ENCODE measurements at regions not wholly inside any gene's neighbourhood (a gene's known extent, or its start where the extent isn't known, plus 50 kb on each side); places are given as distances from the start of the nearest gene placed in this dataset.

GRCh38 chr16:79326549-79326948, 274.0 kb downstream of the MAF start:
- Histone ChIP-seq H2BK20ac (ENCODE audit: low read depth, low read length) (no peak overlapping the region), H3K18ac (ENCODE audit: low read depth, low read length) (no peak overlapping the region), H2BK120ac (ENCODE audit: low read depth, low read length) (no peak overlapping the region), H3K9me1 (ENCODE audit: insufficient read depth, low read length) (no peaks in the 10 kb centered on the region), H3K4me3 (ENCODE audit: insufficient read depth, low read depth, low read length) (no peak overlapping the region), H2BK5ac (ENCODE audit: low read depth, low read length, poor library complexity, severe bottlenecking) (no peak overlapping the region), H2BK15ac (ENCODE audit: low read depth, low read length) (no peak overlapping the region), H2AFZ (replicated peaks; ENCODE audit: low read length, poor library complexity) (no peak overlapping the region), H2AK9ac (replicated peaks; ENCODE audit: low read depth, low read length, poor library complexity) (no peak overlapping the region), H4K8ac (ENCODE audit: low read depth in 2 of 2, low read length in 2 of 2) (no peak overlapping the region), H3K27me3 (ENCODE audit: control insufficient read depth, insufficient read depth, low read length) (no peaks in the 10 kb centered on the region), H3K79me1 (ENCODE audit: low read depth in 1 of 2, low read length in 2 of 2) (no peaks in the 10 kb centered on the region), H3K4me1 (ENCODE audit: control insufficient read depth, insufficient read depth, low read length) (no peaks in the 10 kb centered on the region), H3K36me3 (ENCODE audit: control insufficient read depth, insufficient read depth, low read length) (no peaks in the 10 kb centered on the region), H3K27ac (ENCODE audit: insufficient read depth, low read length) (no peak overlapping the region), H4K91ac (ENCODE audit: insufficient read depth, low read depth, low read length) (no peak overlapping the region), H3K9me3 (ENCODE audit: control insufficient read depth, insufficient read depth, low read length) (peaks cover 23% of the 10 kb centered on the region), H2AK5ac (ENCODE audit: low read depth, low read length) (no peak overlapping the region), H3K4me2 (ENCODE audit: low read depth, low read length) (no peak overlapping the region), H3K23ac (ENCODE audit: low read depth, low read length) (no peak overlapping the region), H3K9ac (ENCODE audit: low read depth, low read length) (no peak overlapping the region), H3K56ac (ENCODE audit: extremely low read depth, insufficient read depth, low read length) (no peak overlapping the region), H3K4ac (ENCODE audit: low read depth, low read length) (no peak overlapping the region), H4K5ac (ENCODE audit: low read depth, low read length) (no peak overlapping the region), H3K14ac (replicated peaks; ENCODE audit: low read depth, low read length) (no peak overlapping the region), H4K20me1 (ENCODE audit: insufficient read depth, low read length) (no peaks in the 10 kb centered on the region)
- DNase-seq (no peak), ATAC-seq (ENCODE audit: low read depth) (no peak)
- WGBS, 2 experiments (ENCODE audit: extremely low coverage in 2 of 2, insufficient read length in 1 of 2): 17% methylated on average over 1 of the region's 3 CpGs; no CpG with 5 or more reads in 1 of the 2 experiments
- BruUV-seq (replicated peaks): no TSS peak
- ChIA-PET POLR2A (ENCODE audit: unreplicated experiment) (no interaction called here), CTCF (no interaction called here)
- dilution Hi-C loops (cut with HindIII; ENCODE audit: low sequenced_read_pairs, unreplicated experiment) (no loop called here), intact Hi-C loops (cut with micrococcal nuclease) (no loop called here), in situ Hi-C loops (cut with MboI; ENCODE audit: low sequenced_read_pairs) (no loop called here)
- TF ChIP-seq MAFK (IDR thresholded peaks at IDR 0.05; ENCODE audit: low read depth, low read length) (no peak), NFE2L2 (IDR thresholded peaks at IDR 0.05; ENCODE audit: low read depth, low read length) (no peak), RAD21 (IDR thresholded peaks at IDR 0.05; ENCODE audit: low read length) (no peak), BHLHE40 (IDR thresholded peaks at IDR 0.05; ENCODE audit: low read depth, low read length) (no peak), POLR2A (IDR thresholded peaks at IDR 0.05; ENCODE audit: low read depth, low read length) (no peak), MXI1 (IDR thresholded peaks at IDR 0.05; ENCODE audit: borderline replicate concordance, low read depth, low read length) (no peak), CEBPB (IDR thresholded peaks at IDR 0.05; ENCODE audit: low read depth, low read length) (no peak), CHD1 (IDR thresholded peaks at IDR 0.05; ENCODE audit: low read depth, low read length) (no peak), RFX5 (IDR thresholded peaks at IDR 0.05; ENCODE audit: low read depth, low read length) (no peak), RCOR1 (IDR thresholded peaks at IDR 0.05; ENCODE audit: insufficient replicate concordance, low read length) (no peak), USF2 (IDR thresholded peaks at IDR 0.05; ENCODE audit: low read depth, low read length) (no peak), MAZ (IDR thresholded peaks at IDR 0.05; ENCODE audit: borderline replicate concordance, low read depth, low read length) (no peak), FOS (IDR thresholded peaks at IDR 0.05; ENCODE audit: low read depth, low read length) (no peak)
- TF ChIP-seq, protein P1, sequence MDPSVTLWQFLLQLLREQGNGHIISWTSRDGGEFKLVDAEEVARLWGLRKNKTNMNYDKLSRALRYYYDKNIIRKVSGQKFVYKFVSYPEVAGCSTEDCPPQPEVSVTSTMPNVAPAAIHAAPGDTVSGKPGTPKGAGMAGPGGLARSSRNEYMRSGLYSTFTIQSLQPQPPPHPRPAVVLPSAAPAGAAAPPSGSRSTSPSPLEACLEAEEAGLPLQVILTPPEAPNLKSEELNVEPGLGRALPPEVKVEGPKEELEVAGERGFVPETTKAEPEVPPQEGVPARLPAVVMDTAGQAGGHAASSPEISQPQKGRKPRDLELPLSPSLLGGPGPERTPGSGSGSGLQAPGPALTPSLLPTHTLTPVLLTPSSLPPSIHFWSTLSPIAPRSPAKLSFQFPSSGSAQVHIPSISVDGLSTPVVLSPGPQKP (IDR thresholded peaks at IDR 0.05; ENCODE audit: borderline replicate concordance, low read depth, low read length): no peak
- TF ChIP-seq, protein P2, sequence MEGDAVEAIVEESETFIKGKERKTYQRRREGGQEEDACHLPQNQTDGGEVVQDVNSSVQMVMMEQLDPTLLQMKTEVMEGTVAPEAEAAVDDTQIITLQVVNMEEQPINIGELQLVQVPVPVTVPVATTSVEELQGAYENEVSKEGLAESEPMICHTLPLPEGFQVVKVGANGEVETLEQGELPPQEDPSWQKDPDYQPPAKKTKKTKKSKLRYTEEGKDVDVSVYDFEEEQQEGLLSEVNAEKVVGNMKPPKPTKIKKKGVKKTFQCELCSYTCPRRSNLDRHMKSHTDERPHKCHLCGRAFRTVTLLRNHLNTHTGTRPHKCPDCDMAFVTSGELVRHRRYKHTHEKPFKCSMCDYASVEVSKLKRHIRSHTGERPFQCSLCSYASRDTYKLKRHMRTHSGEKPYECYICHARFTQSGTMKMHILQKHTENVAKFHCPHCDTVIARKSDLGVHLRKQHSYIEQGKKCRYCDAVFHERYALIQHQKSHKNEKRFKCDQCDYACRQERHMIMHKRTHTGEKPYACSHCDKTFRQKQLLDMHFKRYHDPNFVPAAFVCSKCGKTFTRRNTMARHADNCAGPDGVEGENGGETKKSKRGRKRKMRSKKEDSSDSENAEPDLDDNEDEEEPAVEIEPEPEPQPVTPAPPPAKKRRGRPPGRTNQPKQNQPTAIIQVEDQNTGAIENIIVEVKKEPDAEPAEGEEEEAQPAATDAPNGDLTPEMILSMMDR (conservative IDR thresholded peaks at IDR 0.05; ENCODE audit: low read depth, low read length): no peak
